ENCODE measurements at regions not wholly inside any gene's neighbourhood (a gene's known extent, or its start where the extent isn't known, plus 50 kb on each side); places are given as distances from the start of the nearest gene placed in this dataset.

- TF ChIP-seq CTCF (conservative IDR thresholded peaks at IDR 0.05; ENCODE audit: low read depth, low read length) (no peak), RFX5 (IDR thresholded peaks at IDR 0.05; ENCODE audit: low read depth, low read length) (no peak), POLR2A (IDR thresholded peaks at IDR 0.05; ENCODE audit: low read depth, low read length) (no peak), RCOR1 (IDR thresholded peaks at IDR 0.05; ENCODE audit: insufficient replicate concordance, low read length) (no peak), RAD21 (IDR thresholded peaks at IDR 0.05; ENCODE audit: low read length) (no peak), MAFK (IDR thresholded peaks at IDR 0.05; ENCODE audit: low read depth, low read length) (no peak), FOS (IDR thresholded peaks at IDR 0.05; ENCODE audit: low read depth, low read length) (no peak), SMC3 (IDR thresholded peaks at IDR 0.05; ENCODE audit: low read depth, low read length) (no peak), CEBPB (IDR thresholded peaks at IDR 0.05; ENCODE audit: low read depth, low read length) (no peak), CHD1 (IDR thresholded peaks at IDR 0.05; ENCODE audit: low read depth, low read length) (no peak)
These were observed 262.6 kb downstream of the MAF start for GRCh38 chr16:79337906-79338305.
